Smooth muscle cell (in vitro differentiated cells): ENCODE measurements at regions not wholly inside any gene's neighbourhood (a gene's known extent, or its start where the extent isn't known, plus 50 kb on each side); places are given as distances from the start of the nearest gene placed in this dataset.

Experiments
- DNase-seq: peaks from one replicate; lab custom pipeline; 2025; ENCODE audit not compliant: unreplicated experiment; lab: John Stamatoyannopoulos, UW
- H2AFZ ChIP-seq: fragments of 200-600 bp; sonication (generic); 2 replicates; pipeline ENCODE4 v1.6.0; 2016; ENCODE audit warnings: antibody characterized with exemption, low read depth, mild to moderate bottlenecking
- H3F3A ChIP-seq: fragments of 200-600 bp; sonication (generic); 2 replicates; pipeline ENCODE4 v1.6.0; 2017; ENCODE audit warnings: antibody characterized with exemption, low read depth
- H3K27ac ChIP-seq: fragments of 200-600 bp; sonication (generic); 2 replicates; pipeline ENCODE4 v1.5.1; 2016; ENCODE audit warnings: low read depth, mild to moderate bottlenecking
- H3K27me3 ChIP-seq: fragments of 200-600 bp; sonication (generic); 2 replicates; pipeline ENCODE4 v1.6.1; 2016; ENCODE audit warnings: low read depth, mild to moderate bottlenecking
- H3K36me3 ChIP-seq: fragments of 200-600 bp; sonication (generic); 2 replicates; pipeline ENCODE4 v1.5.1; 2016; ENCODE audit warnings: low read depth
- H3K4me1 ChIP-seq: fragments of 200-600 bp; sonication (generic); 2 replicates; pipeline ENCODE4 v1.5.1; 2016; ENCODE audit warnings: low read depth
- H3K4me2 ChIP-seq: fragments of 200-600 bp; sonication (generic); 2 replicates; pipeline ENCODE4 v1.6.0; 2016; ENCODE audit warnings: mild to moderate bottlenecking
- H3K4me3 ChIP-seq: fragments of 200-600 bp; sonication (generic); 2 replicates; pipeline ENCODE4 v1.5.1; 2016; ENCODE audit warnings: mild to moderate bottlenecking
- H3K79me2 ChIP-seq: fragments of 200-600 bp; sonication (generic); 2 replicates; pipeline ENCODE4 v1.6.0; 2016; ENCODE audit warnings: low read depth, mild to moderate bottlenecking
- H3K9ac ChIP-seq: fragments of 200-600 bp; sonication (generic); 2 replicates; pipeline ENCODE4 v1.6.0; 2016; ENCODE audit warnings: low read depth
- H3K9me3 ChIP-seq: fragments of 200-600 bp; sonication (generic); replicated peaks from 2 replicates; pipeline ENCODE4 v1.5.1; 2016; ENCODE audit warnings: low read depth
- H4K20me1 ChIP-seq: fragments of 200-600 bp; sonication (generic); 2 replicates; pipeline ENCODE4 v1.6.0; 2016; ENCODE audit warnings: low read depth
- CTCF ChIP-seq: fragments of 200-600 bp; sonication (generic); IDR thresholded peaks from 2 replicates; pipeline ENCODE4 v1.5.1; 2017; ENCODE audit warnings: borderline replicate concordance, mild to moderate bottlenecking, antibody characterized with exemption; ENCODE audit not compliant: insufficient read depth, poor library complexity, severe bottlenecking
- WGBS: methylation state at CpG from one replicate; pipeline ENCODE4 v1.1.7; 2016; ENCODE audit warnings: low lambda C conversion rate; 5-methylcytosine and 5-hydroxymethylcytosine counted together

GRCh38 chr20:11660673-11661072 is 257.0 kb upstream of the BTBD3 start:
- H3K36me3 ChIP-seq = no peaks in the 10 kb centered on the region
- no peak overlapping the region for H3K27ac ChIP-seq
- no peaks in the 10 kb centered on the region for H3K79me2 ChIP-seq
- H2AFZ ChIP-seq = no peak overlapping the region
- 98% methylated on average over 3 of the region's 3 CpGs for WGBS
- H3K4me2 ChIP-seq = no peak overlapping the region
- DNase-seq = no peak
- H3K4me1 ChIP-seq = no peaks in the 10 kb centered on the region
- no peak overlapping the region for H3K9ac ChIP-seq
- H3F3A ChIP-seq = no peaks in the 10 kb centered on the region
- no peak for TF ChIP-seq CTCF
- no peaks in the 10 kb centered on the region for H3K27me3 ChIP-seq
- H4K20me1 ChIP-seq = no peaks in the 10 kb centered on the region
- H3K4me3 ChIP-seq = no peak overlapping the region
- no peaks in the 10 kb centered on the region for H3K9me3 ChIP-seq

DNA sequence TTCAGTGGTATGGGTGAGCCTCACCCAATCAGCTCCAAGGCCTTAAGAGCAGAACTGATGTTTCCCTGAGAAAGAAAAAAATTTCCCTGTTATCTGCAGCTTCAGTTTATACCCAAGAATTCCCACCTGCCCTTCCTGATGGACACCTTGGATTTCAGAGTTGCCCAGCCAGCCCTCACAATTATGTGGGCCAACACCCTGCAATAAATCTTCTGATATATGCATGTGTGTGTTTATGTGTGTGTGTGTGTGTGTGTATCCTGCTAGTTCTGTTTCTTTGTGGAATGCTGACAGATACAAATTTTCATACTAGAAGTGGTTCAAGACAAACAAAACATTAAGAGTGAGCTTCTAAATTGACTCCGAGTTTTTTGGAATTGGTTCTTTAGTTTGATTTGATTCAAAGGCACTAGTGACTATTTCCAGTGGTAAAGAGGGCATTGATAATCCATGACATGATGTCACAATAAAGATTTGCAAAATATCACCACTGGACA is 246.6 kb upstream of the BTBD3 start:
- Histone ChIP-seq H3K27me3 (no peaks in the 10 kb centered on the region), H3K9ac (no peak overlapping the region), H3F3A (no peaks in the 10 kb centered on the region), H2AFZ (no peak overlapping the region), H3K27ac (no peak overlapping the region), H3K9me3 (no peaks in the 10 kb centered on the region), H3K4me1 (no peaks in the 10 kb centered on the region), H4K20me1 (no peaks in the 10 kb centered on the region), H3K4me3 (no peak overlapping the region), H3K36me3 (no peaks in the 10 kb centered on the region), H3K79me2 (no peaks in the 10 kb centered on the region), H3K4me2 (no peak overlapping the region)
- 90% methylated on average over 1 of the region's 1 CpG for WGBS
- TF ChIP-seq CTCF = no peak
- no peak for DNase-seq

DNA sequence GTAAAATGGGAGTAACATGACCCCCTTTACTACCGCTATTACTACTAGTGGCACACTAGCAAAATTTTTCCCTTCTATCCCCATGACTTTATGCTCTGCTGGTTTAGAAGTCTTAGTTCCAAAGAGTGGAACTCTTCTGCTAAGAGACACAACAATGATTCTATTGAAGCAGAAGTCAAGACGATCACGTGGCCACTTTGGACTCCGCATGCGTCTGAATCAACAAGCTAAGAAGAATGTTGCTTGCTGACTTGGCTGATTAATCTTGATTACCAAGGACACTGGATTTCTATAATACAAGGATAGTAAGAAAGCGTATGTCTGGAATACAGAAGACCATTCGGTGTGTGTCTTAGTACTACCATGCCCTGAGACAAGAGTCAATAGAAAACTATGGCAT is 244.7 kb upstream of the BTBD3 start:
- no peaks in the 10 kb centered on the region for H3F3A ChIP-seq
- no peak for DNase-seq
- 92% methylated on average over 7 of the region's 7 CpGs for WGBS
- H3K4me3 ChIP-seq = no peak overlapping the region
- no peaks in the 10 kb centered on the region for H4K20me1 ChIP-seq
- no peaks in the 10 kb centered on the region for H3K4me1 ChIP-seq
- H3K4me2 ChIP-seq = no peak overlapping the region
- no peak for TF ChIP-seq CTCF
- H3K9me3 ChIP-seq = no peaks in the 10 kb centered on the region
- no peaks in the 10 kb centered on the region for H3K27me3 ChIP-seq
- no peaks in the 10 kb centered on the region for H3K36me3 ChIP-seq
- H3K9ac ChIP-seq = no peak overlapping the region
- no peak overlapping the region for H2AFZ ChIP-seq
- no peak overlapping the region for H3K27ac ChIP-seq
- no peaks in the 10 kb centered on the region for H3K79me2 ChIP-seq

DNA sequence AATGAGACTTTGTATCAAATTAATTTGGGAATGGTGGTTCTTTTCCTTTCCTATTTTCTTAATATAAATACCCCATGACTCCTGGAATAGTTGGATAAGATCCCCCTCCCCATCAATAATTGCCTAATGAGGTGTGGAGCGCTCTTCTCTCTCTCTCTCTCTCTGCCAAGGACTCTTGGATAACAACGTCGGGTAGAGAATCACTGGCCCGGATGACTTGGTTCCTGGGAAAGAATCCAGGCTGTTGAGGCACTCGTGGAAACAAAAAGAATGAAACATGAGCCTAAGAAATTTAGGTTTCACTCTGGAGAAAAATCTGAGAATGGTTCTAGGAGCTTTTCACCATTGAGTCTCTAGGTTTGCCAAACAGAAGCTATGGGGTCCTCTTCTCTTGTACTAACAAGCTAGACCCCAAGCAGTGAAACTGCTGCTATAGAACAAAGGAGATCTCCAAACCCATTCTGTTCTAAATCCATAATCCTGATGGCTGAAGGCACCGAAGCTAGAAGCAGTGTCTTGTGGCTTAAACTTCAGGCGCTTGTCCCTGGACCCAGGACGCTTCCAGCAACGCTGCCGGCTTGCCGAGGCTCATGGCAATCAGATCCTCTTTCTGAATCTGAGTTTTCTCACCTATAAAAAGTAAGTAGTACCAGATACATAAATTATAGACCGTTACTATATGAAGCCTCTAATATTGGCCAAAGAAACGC is 241.6 kb upstream of the BTBD3 start:
- Histone ChIP-seq H3F3A (no peaks in the 10 kb centered on the region), H2AFZ (peak overlapping the region; percentile 54), H3K36me3 (no peaks in the 10 kb centered on the region), H3K4me2 (no peak overlapping the region), H3K27me3 (no peaks in the 10 kb centered on the region), H3K4me1 (no peaks in the 10 kb centered on the region), H3K79me2 (no peaks in the 10 kb centered on the region), H3K27ac (no peak overlapping the region), H3K9ac (no peak overlapping the region), H3K4me3 (no peak overlapping the region), H3K9me3 (no peaks in the 10 kb centered on the region), H4K20me1 (no peaks in the 10 kb centered on the region)
- no peak for TF ChIP-seq CTCF
- WGBS = 72% methylated on average over 13 of the region's 13 CpGs
- DNase-seq = no peak
